ENCODE measurements at regions not wholly inside any gene's neighbourhood (a gene's known extent, or its start where the extent isn't known, plus 50 kb on each side); places are given as distances from the start of the nearest gene placed in this dataset.

DNA sequence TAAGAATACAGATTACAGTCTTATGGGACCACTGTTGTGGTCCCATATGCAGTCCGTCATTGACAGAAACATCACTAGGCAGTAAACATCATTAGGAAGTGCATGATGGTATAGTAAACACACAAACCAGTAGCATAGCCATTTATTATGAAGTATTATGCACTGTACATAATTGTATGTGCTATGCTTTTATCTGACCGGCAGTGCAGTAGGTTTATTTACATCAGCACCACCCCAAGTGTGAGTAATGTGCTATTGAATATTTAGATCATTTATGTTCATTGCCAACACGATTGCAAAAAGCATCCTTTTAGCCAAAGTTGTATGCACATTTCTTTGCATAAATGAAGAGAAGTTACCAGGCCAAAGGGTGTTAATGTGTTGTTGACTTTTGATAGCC lies 531.6 kb upstream of the TBX3 start:
- TF ChIP-seq, protein P1, sequence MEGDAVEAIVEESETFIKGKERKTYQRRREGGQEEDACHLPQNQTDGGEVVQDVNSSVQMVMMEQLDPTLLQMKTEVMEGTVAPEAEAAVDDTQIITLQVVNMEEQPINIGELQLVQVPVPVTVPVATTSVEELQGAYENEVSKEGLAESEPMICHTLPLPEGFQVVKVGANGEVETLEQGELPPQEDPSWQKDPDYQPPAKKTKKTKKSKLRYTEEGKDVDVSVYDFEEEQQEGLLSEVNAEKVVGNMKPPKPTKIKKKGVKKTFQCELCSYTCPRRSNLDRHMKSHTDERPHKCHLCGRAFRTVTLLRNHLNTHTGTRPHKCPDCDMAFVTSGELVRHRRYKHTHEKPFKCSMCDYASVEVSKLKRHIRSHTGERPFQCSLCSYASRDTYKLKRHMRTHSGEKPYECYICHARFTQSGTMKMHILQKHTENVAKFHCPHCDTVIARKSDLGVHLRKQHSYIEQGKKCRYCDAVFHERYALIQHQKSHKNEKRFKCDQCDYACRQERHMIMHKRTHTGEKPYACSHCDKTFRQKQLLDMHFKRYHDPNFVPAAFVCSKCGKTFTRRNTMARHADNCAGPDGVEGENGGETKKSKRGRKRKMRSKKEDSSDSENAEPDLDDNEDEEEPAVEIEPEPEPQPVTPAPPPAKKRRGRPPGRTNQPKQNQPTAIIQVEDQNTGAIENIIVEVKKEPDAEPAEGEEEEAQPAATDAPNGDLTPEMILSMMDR (IDR thresholded peaks at IDR 0.05; ENCODE audit: poor library complexity): no peak
- no peak for TF ChIP-seq EZH2 (IDR thresholded peaks at IDR 0.05; ENCODE audit: borderline replicate concordance)

All from hepatocyte (in vitro differentiated cells).